H1 (cell line): ENCODE measurements at regions not wholly inside any gene's neighbourhood (a gene's known extent, or its start where the extent isn't known, plus 50 kb on each side); places are given as distances from the start of the nearest gene placed in this dataset.

ENCODE experiments used
- CBX8 ChIP-seq: fragments of 300-800, 300-1000 bp; sonication (generic); IDR thresholded peaks from 2 replicates; pipeline ENCODE4 v1.7.1; 2016; ENCODE audit warnings: low read depth, low read length, borderline replicate concordance
- CTCF ChIP-seq, 3 experiments: IDR thresholded peaks; 1 replicate in 2 of 3; 2 replicates in 1 of 3; pipeline versions ENCODE4 v1.5.1 to v1.6.1; 2011; ENCODE audit warnings: low read length in 3 of 3, mild to moderate bottlenecking in 3 of 3, inconsistent platforms in 2 of 3, low read depth in 1 of 3, moderate library complexity in 1 of 3; ENCODE audit not compliant: insufficient read depth in 1 of 3; ENCODE audit errors: control extremely low read depth in 1 of 3
- EGR1 ChIP-seq: IDR thresholded peaks from 2 replicates; pipeline ENCODE4 v1.6.1; 2011; ENCODE audit warnings: low read depth, low read length, borderline replicate concordance
- EP300 ChIP-seq, 2 experiments: IDR thresholded peaks; 1 replicate in 1 of 2; 2 replicates in 1 of 2; pipeline ENCODE4 v1.6.1; 2011 to 2012; ENCODE audit warnings: low read depth in 2 of 2, low read length in 2 of 2, mild to moderate bottlenecking in 2 of 2, borderline replicate concordance in 1 of 2, inconsistent platforms in 1 of 2, moderate library complexity in 1 of 2
- EZH2 ChIP-seq: fragments of 200-600 bp; sonication (generic); IDR thresholded peaks from 2 replicates; pipeline ENCODE4 v1.7.1; 2012; ENCODE audit warnings: low read depth, mild to moderate bottlenecking, moderate library complexity, low read length, inconsistent platforms; ENCODE audit not compliant: severe bottlenecking
- GTF2F1 ChIP-seq: IDR thresholded peaks from 2 replicates; pipeline ENCODE4 v1.6.1; 2012; ENCODE audit warnings: low read depth, low read length, improper control_type of control experiment, borderline replicate concordance
- HDAC2 ChIP-seq, 2 experiments: fragments of 300-600 bp in 1 of 2; sonication (generic) in 1 of 2; IDR thresholded peaks; 2 replicates each; pipeline ENCODE4 v1.6.1; 2011 to 2012; ENCODE audit warnings: low read depth in 2 of 2, low read length in 2 of 2, mild to moderate bottlenecking in 2 of 2, moderate library complexity in 2 of 2, borderline replicate concordance in 1 of 2, inconsistent platforms in 1 of 2
- MAX ChIP-seq: IDR thresholded peaks from 2 replicates; pipeline ENCODE4 v1.6.1; 2012; ENCODE audit warnings: inconsistent platforms
- POLR2A ChIP-seq, 2 experiments: IDR thresholded peaks; 1 replicate in 1 of 2; 2 replicates in 1 of 2; pipeline ENCODE4 v1.6.1; 2011; ENCODE audit warnings: low read depth in 2 of 2, low read length in 2 of 2, mild to moderate bottlenecking in 2 of 2; ENCODE audit errors: control extremely low read depth in 1 of 2
- RFX5 ChIP-seq: IDR thresholded peaks from 2 replicates; pipeline ENCODE4 v1.6.1; 2011; ENCODE audit warnings: low read depth, low read length, improper control_type of control experiment, borderline replicate concordance
- SP2 ChIP-seq: IDR thresholded peaks from 2 replicates; pipeline ENCODE4 v1.6.1; 2012; ENCODE audit warnings: mild to moderate bottlenecking, low read length, inconsistent platforms
- TF ChIP-seq, protein P1 (sequence below): IDR thresholded peaks from 2 replicates; pipeline ENCODE4 v1.6.1; 2011; ENCODE audit warnings: low read length, improper control_type of control experiment
- TF ChIP-seq, protein P2 (sequence below): IDR thresholded peaks from 2 replicates; pipeline ENCODE4 v1.6.1; 2011; ENCODE audit warnings: low read depth, mild to moderate bottlenecking, low read length; ENCODE audit not compliant: insufficient read depth

- TF ChIP-seq, protein P1, sequence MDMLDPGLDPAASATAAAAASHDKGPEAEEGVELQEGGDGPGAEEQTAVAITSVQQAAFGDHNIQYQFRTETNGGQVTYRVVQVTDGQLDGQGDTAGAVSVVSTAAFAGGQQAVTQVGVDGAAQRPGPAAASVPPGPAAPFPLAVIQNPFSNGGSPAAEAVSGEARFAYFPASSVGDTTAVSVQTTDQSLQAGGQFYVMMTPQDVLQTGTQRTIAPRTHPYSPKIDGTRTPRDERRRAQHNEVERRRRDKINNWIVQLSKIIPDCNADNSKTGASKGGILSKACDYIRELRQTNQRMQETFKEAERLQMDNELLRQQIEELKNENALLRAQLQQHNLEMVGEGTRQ = no peak
- TF ChIP-seq CTCF (IDR thresholded peaks at IDR 0.05; ENCODE audit: control extremely low read depth in 1 of 3, insufficient read depth in 1 of 3, low read depth in 1 of 3, low read length in 3 of 3) (no peak), MAX (no peak), EZH2 (no peak), EP300 (IDR thresholded peaks at IDR 0.05; ENCODE audit: borderline replicate concordance in 1 of 2, low read depth in 2 of 2, low read length in 2 of 2) (no peak), RFX5 (no peak), POLR2A (IDR thresholded peaks at IDR 0.05; ENCODE audit: control extremely low read depth in 1 of 2, low read depth in 2 of 2, low read length in 2 of 2) (no peak), SP2 (no peak), EGR1 (no peak), GTF2F1 (no peak), CBX8 (no peak), HDAC2 (IDR thresholded peaks at IDR 0.05; ENCODE audit: borderline replicate concordance in 1 of 2, low read depth in 2 of 2, low read length in 2 of 2) (no peak)
- TF ChIP-seq, protein P2, sequence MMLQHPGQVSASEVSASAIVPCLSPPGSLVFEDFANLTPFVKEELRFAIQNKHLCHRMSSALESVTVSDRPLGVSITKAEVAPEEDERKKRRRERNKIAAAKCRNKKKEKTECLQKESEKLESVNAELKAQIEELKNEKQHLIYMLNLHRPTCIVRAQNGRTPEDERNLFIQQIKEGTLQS = no peak
Measured at GRCh38 chr1:4117196-4117595, 217.1 kb upstream of the C1orf174 start.
